ENCODE measurements at regions not wholly inside any gene's neighbourhood (a gene's known extent, or its start where the extent isn't known, plus 50 kb on each side); places are given as distances from the start of the nearest gene placed in this dataset.

- no peak for TF ChIP-seq TEAD4 (IDR thresholded peaks at IDR 0.05; ENCODE audit: low read length)
- no peak for TF ChIP-seq TEAD4 (CRISPR knock-in tag; IDR thresholded peaks at IDR 0.05; ENCODE audit: borderline replicate concordance)
- TF ChIP-seq JUN (IDR thresholded peaks at IDR 0.05; ENCODE audit: borderline replicate concordance, low read depth, low read length): no peak
- TF ChIP-seq JUN (CRISPR knock-in tag; IDR thresholded peaks at IDR 0.05; ENCODE audit: borderline replicate concordance): no peak
- no peak for TF ChIP-seq MAX (CRISPR knock-in tag; IDR thresholded peaks at IDR 0.05)
- TF ChIP-seq ZNF24 (IDR thresholded peaks at IDR 0.05): no peak
- TF ChIP-seq ZSCAN29 (IDR thresholded peaks at IDR 0.05): no peak
These were observed 188.4 kb downstream of the TBX18 start for GRCh38 chr6:84576029-84576428.

Data from K562 (cell line).